Left lobe of liver (tissue), 2 donors: ENCODE measurements at regions not wholly inside any gene's neighbourhood (a gene's known extent, or its start where the extent isn't known, plus 50 kb on each side); places are given as distances from the start of the nearest gene placed in this dataset.
A peak's percentile ranks its signal among the peaks of the same experiment; 100 is the strongest.

ENCODE experiments used
- ATAC-seq: fragments of 200-7000 bp; cut with Tn5 transposase; one replicate; pipeline ENCODE4 v1.9.1; 2020; ENCODE audit warnings: mild to moderate bottlenecking, moderate library complexity
- DNase-seq: peaks from one replicate; pipeline ENCODE4 v3.0.0-alpha.2; 2020; ENCODE audit warnings: low spot score
- donor health status: DM: no; HTN: no; CAD: no; lungs with moderate emphysema.
- donor health status: DM: no; HTN: yes; CAD: no.

GRCh38 chr13:108360139-108360538, 90.6 kb downstream of the TNFSF13B start:
- ATAC-seq (no peak), DNase-seq (no peak)

DNA sequence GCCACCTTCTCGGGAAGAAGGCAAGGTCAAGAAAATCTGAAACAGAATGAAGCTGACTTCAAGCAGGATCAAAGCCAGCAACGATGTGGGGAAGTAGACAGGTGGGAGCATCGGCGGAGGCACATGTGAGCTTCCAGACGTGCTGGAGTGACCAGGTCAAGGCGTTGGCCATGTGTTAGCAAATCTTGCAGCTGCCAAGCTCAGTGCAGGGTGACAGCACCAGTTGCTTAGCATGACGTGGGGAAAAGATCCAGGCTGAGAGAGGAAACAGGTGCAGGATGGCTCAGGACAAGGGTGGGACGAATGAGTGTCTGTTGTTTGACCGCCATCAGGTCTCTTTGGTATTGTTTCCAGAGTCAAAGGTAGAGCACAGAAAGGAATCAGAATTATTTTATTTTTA, 92.3 kb downstream of the TNFSF13B start:
- DNase-seq (no peak), ATAC-seq (no peak)

DNA sequence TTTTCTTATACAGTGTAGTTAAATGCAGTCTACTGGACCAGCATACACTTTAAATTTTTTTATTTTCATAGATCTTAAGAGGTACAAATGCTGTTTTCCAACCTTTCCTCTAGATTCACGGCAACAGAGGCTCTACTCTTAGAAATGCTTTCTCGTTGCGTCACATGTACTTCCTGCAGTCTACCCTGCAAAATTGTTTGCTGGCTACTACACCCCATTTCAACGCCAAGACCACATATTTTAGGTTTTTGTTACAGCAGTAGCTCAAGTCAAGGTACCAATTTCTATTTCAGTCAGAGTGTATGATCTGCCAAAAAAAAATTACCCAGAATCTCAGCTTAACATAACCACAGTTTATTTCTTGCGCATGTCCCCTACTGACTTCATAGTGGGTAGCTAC, 94.1 kb downstream of the TNFSF13B start:
- no peak for DNase-seq
- ATAC-seq = no peak

DNA sequence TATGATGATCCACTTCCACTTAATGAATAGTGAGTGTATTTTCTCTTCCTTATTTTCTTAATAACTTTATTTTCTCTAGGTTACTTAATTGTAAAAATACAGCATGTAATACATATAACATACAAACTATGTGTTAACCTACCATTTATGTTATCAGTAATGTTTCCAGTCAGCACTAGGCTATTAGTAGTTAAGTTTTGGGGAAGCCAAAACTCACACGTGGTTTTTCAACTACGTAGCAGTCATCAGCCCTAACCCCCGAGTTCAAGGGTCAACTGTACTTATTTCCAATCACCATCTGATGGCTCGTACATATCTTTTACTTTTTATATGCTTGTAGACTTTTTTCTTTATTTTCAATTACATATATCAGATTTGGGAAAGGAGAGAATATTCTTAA, 95.7 kb downstream of the TNFSF13B start:
- ATAC-seq (no peak), DNase-seq (no peak)

- no peak for DNase-seq
- no peak for ATAC-seq
Measured at GRCh38 chr13:108368250-108368905, 98.9 kb downstream of the TNFSF13B start.

DNA sequence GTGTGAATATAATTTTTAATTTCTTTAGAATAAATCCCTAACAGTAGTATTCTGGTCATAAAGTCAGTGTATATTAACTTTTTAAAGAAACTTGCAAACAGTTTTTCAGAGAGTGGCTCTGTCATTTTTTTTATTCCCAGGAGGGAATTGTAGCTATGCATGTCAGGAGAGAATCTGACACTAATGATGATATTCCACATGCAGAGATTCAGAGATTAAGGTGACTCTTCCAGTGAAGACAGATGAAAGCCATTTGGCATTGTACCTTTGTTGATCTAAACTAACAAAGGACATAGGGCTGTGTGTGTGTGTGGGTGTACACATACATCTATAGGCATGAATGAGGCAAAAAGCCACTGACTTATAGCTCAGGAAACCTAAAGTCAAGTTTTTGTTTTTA, 99.9 kb downstream of the TNFSF13B start:
- DNase-seq (no peak), ATAC-seq (no peak)

DNA sequence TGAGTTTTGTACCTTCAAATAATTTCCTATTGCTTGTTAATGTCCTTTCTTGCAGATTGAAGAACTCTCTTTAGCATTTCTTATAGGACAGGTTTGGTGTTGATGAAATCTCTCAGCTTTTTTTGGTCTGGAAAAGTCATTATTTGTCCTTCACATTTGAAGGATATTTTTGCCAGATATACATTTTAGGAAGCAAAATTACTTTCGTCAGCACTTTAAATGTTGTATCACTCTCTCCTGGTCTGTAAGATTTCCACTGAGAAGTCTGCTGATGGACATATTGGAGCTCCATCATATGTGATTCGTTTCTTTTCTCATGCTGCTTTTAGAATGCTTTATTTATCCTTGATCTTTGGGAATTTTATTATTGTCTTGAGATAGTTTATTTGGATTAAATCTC, 105.5 kb downstream of the TNFSF13B start:
- no peak for DNase-seq
- no peak for ATAC-seq

- DNase-seq (no peak), ATAC-seq (no peak)
Measured at GRCh38 chr13:108375772-108376171, 106.3 kb downstream of the TNFSF13B start.

DNA sequence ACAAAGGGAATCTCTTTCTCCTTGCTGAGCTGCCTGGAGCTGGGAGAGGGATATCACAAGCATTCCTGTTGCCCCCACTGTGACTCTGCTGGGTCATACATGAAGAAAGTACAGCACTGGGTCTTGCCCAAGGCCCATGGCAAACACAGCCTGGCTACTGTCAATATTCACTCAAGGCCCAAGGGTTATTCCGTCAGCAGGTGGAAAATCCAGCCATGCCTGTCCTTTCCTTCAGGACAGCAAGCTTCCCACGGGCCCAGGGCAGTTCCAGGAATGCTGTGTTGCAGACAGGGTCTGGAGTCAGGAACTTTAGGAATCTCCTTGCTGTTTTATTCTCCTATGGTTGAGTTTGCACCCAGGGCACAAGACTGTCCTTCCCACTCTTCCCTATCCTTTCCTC, 106.8 kb downstream of the TNFSF13B start:
- ATAC-seq (no peak), DNase-seq (no peak)

GRCh38 chr13:108377646-108378206, 108.2 kb downstream of the TNFSF13B start:
- ATAC-seq = peak; percentile 87

DNA sequence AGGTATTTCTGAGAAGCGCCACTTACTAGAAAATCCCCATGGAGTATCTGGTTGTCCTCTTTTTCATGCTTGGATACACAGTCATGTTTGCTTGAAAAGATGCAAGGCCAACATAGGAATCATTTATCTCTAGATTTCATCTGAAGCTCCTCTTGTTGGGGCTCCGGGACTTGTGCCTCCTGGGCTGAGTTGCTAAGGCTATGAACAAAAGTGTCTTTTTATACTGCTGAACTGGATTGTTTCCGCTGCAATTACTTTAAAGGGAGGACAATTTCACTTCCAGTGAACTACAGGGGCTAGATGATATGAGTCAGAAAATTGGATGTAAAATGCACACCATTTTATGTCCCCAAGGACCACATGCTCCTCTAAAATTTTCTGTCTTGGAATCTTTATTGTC, 114.1 kb downstream of the TNFSF13B start:
- no peak for ATAC-seq
- DNase-seq = no peak

More at GRCh38 chr13:108377646-108378206, 108.2 kb downstream of the TNFSF13B start:
- peak; percentile 51 for DNase-seq

GRCh38 chr13:108387156-108387555, 117.6 kb downstream of the TNFSF13B start:
- no peak for DNase-seq
- no peak for ATAC-seq

DNA sequence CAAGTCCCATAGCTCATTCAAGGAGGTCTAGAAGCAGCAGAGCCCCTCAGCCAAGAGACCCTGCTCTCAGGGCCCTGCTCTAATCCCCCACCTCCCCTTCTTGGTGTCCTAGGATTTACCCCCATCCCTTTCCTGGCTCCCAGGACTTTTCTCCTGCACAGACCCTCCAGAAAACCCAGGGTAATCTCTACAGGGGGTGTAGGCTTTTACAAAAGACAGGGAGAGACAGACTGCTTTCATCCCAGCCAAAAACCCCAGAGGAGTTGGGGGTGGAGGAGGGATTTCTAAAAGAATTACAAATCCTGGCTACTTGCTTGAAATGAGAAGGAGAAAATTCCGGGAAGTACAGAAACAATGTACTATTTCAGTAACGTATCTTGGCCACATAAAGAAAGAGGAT, 133.3 kb downstream of the TNFSF13B start:
- DNase-seq (no peak), ATAC-seq (no peak)

DNA sequence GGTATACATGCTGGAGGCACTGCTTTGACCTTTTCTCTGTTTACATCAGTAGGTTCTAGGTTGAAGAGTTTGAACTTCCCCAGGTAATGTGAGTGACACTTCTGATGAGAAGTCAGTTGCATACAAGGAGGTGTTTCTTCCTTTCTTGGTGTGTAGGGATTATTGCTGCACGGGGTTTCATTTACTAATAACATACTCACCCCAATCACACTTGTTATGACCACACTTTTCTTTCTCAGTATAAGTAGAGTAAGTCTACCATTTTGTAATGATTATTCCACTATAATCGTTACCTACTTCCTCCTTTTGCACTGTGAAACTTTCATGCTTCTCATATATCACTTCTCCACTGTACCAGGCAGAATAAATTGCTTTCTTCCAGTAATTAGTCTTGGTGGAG, 138.0 kb downstream of the TNFSF13B start:
- ATAC-seq (no peak), DNase-seq (no peak)

DNA sequence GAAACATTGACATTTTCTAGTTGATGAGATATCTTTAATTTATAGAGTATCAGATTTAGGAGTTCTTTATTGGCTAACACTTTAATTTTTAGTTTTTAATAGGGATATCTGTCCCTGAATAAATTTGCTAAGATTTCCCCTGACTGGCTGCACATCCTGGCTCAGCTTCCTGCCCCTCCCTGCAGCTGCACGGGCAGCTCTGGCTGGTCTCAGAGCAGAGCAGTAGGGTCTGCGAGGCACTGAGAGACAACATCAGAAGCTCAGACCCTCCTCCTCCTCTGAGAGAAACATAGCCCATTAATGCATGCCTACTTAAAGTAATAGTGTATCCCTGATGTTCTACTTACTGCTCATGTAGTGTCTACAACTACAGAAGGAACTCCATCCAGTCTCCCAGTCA, 139.2 kb downstream of the TNFSF13B start:
- no peak for DNase-seq
- no peak for ATAC-seq

DNA sequence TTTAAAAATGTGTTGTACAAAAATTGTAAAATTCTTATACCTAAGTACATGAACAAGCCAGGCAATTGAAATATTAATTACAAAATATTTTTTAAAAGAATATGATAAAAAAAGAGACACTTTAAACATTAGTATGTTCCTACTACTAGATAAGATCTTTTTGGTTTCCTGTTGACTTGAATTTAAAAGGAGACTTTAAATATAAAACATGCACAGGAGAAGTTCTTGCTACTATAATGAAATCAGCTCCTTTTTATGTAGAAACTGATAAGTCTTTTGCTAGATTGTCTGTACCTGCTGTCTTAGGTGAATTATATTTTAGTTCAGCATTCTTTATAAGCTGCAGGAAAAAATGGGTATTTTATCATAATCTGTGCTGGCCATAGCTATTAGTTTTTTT, 140.2 kb downstream of the TNFSF13B start:
- DNase-seq = no peak
- no peak for ATAC-seq

- no peak for ATAC-seq
Measured at GRCh38 chr13:108419768-108420167, 150.2 kb downstream of the TNFSF13B start.

GRCh38 chr13:108425056-108425455, 155.5 kb downstream of the TNFSF13B start:
- no peak for DNase-seq
- no peak for ATAC-seq

More at GRCh38 chr13:108419768-108420167, 150.2 kb downstream of the TNFSF13B start:
- no peak for DNase-seq

- no peak for DNase-seq
- no peak for ATAC-seq
Measured at GRCh38 chr13:108426893-108427292, 157.4 kb downstream of the TNFSF13B start.

DNA sequence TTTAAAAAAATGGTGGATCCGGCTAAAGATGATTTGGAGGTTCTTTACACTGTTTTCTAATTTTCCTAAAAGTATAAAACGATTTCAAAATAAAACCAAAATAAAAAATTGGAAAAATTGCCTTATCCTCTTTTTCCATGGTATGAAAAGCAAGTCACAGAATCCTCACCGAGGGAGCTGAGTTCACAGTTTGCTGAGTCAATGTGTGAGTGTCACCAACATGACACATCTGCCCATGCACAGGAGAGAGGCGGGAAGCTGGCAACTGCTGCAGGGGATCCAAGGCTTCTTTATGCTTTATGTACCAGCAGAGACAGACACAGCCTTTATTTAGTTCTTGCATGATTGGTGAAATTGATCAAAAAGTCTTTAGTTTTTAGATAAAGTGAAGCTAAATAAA, 157.8 kb downstream of the TNFSF13B start:
- DNase-seq = no peak
- ATAC-seq = no peak

- ATAC-seq (no peak), DNase-seq (no peak)
Measured at GRCh38 chr13:108428691-108429090, 159.2 kb downstream of the TNFSF13B start.

DNA sequence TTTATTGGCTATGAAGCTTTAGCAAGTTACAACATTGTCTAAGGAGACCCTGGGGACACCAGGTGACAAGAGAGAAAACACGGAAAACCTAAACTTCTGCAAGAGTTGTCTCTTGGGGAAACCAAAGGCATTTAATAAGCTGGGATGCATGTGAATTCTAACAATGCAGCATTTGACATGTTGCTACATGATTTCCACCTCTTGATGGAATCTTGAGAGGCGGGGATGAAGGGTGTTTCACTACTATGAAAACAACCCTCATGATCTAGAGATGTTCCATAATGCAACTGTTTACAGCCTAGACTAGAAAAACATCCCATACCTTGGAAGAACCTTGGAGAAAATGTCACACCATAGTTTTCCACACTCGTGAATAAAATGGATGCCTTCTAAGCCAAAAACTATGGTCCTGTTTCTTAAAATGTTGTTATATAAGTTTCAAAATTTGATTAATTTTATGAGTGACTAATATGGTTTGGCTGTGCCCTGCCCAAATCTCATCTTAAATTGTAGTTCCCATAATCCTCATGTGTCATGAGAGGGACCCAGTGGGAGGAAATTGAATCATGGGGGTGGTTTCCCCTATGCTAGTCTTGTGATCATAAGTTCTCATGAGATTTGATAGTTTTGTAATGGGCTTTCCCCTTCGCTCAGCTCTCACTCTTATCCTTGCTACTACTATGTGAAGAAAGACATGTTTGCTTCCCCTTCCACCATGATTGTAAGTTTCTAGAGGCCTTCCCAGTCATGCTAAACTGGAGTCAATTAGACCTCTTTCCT, 164.6 kb downstream of the TNFSF13B start:
- DNase-seq = no peak
- ATAC-seq = no peak
